Neural progenitor cell (in vitro differentiated cells): ENCODE measurements at regions not wholly inside any gene's neighbourhood (a gene's known extent, or its start where the extent isn't known, plus 50 kb on each side); places are given as distances from the start of the nearest gene placed in this dataset.

Experiments
- CTCF ChIP-seq: fragments of 200-600 bp; sonication (generic); IDR thresholded peaks from 2 replicates; pipeline ENCODE4 v1.5.1; 2017; ENCODE audit warnings: antibody characterized with exemption, mild to moderate bottlenecking
- EZH2 ChIP-seq: fragments of 200-600 bp; sonication (generic); IDR thresholded peaks from 2 replicates; pipeline ENCODE4 v1.6.1; 2017; ENCODE audit warnings: antibody characterized with exemption, mild to moderate bottlenecking, moderate library complexity
- EZH2phosphoT487 ChIP-seq: fragments of 200-600 bp; sonication (generic); IDR thresholded peaks from 2 replicates; pipeline ENCODE4 v1.6.1; 2017; ENCODE audit warnings: antibody characterized with exemption

GRCh38 chr2:217270485-217271121, 410.7 kb upstream of the TNP1 start:
- TF ChIP-seq CTCF (no peak), EZH2 (no peak), EZH2phosphoT487 (no peak)
